ENCODE measurements at regions not wholly inside any gene's neighbourhood (a gene's known extent, or its start where the extent isn't known, plus 50 kb on each side); places are given as distances from the start of the nearest gene placed in this dataset.

DNA sequence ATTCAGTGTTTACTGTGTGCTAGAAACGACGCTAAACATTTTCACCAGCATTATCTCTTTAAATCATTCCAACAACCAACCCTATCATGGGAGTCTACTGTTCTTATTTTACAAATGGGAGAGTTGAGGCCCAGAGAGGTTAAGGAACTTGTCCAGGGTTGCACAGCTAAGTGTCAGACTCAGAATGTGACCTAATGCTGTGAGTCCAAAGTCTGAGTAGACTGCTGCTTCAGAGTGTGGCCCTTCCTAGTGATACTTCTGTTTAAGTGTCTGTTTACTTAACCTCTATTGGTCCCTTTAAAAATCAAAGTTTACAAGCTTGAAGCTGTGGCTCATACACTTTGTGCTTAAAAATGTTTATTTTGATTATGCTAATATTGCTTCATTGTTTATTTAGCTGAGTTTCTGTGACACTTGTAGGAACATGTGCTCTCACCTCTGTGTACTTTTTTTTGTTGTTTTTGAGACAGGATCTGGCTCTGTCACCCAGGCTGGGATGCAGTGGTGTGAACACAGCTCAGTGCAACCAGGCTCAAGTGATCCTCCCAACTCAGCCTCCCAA lies 84.4 kb upstream of the SYPL1 start:
- no peak for DNase-seq

DNA sequence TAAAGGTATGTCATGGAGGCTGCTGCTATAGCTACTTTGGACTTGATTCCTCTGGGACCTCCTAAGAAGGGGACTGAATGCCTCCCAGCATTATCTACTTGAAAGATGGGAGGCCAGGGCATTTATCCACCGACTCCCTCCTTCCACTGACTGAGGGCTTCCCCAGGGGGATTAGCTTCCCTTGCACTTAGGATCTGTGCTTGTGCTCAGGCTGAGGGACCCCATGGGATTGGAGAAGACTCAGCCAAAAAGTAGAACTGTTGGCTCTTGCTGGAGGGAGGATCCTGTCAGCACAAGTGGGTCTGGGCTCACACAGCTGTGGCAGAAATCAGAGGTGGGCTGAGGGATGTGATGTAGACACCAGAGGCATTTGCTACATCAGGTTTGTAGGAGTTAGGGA lies 81.5 kb upstream of the SYPL1 start:
- no peak for DNase-seq

GRCh38 chr7:106190589-106191330 lies 78.6 kb upstream of the SYPL1 start:
- peak in 1 of 2 experiments; percentile 11 for DNase-seq

DNA sequence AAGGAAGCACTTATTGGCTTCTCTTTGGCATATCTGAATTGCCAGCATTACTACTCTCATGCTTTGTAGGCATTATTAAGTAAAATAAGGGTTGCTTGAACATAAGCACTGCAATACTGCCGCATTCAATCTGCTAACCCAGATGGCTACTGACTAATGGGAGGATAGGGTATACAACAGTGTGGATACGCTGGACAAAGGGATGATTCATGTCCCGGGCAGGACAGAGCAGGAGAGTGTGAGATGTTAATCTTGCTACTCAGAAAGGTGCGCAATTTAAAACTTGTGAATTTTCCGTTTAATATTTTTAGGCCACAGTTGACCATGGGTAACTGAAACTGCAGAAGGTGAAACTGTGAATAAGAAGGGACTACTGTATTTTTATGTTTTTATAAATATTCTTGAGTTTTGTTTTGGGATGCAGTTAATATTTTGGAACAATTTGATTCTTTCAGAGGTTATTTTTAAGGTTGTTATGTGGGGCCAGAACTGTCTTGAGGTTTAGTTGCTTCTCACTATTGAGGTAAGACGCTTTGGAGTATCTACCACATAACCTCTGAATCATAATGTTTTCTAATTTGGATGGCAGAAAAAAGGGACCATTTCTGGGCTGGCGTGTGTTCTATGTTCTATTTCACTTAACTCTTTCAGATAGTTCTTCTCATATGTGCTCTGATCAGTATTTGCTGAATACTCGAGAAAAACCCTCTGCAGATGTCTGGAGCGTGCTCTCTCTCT lies 75.7 kb upstream of the SYPL1 start:
- DNase-seq, result no peak

GRCh38 chr7:106185719-106186118 lies 73.6 kb upstream of the SYPL1 start:
- DNase-seq, result no peak

- no peak for DNase-seq
Measured at GRCh38 chr7:106183952-106184351, 71.8 kb upstream of the SYPL1 start.

DNA sequence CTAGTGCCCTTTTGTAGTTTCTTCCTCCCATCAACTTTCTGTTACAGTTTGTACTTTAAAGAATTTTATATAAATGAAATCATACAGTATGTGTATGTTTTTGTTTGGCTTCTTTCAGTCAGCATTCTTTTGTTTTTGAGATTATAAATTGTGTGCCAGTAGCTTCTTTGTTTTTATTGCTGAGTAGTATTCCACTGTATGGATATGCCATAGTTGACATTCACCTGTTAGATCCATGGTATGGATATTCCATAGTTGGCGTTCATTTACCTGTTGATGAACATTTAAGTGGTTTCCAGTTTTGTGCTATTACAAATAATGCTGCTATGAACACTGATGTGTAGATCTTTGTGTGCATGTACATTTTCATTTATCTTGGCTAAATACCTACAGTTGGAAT lies 70.8 kb upstream of the SYPL1 start:
- DNase-seq, result no peak

- DNase-seq, result no peak
Measured at GRCh38 chr7:106181658-106182265, 69.7 kb upstream of the SYPL1 start.

- DNase-seq, result no peak
Measured at GRCh38 chr7:106180721-106181120, 68.6 kb upstream of the SYPL1 start.

- DNase-seq, result no peak
Measured at GRCh38 chr7:106179256-106179655, 67.1 kb upstream of the SYPL1 start.

DNA sequence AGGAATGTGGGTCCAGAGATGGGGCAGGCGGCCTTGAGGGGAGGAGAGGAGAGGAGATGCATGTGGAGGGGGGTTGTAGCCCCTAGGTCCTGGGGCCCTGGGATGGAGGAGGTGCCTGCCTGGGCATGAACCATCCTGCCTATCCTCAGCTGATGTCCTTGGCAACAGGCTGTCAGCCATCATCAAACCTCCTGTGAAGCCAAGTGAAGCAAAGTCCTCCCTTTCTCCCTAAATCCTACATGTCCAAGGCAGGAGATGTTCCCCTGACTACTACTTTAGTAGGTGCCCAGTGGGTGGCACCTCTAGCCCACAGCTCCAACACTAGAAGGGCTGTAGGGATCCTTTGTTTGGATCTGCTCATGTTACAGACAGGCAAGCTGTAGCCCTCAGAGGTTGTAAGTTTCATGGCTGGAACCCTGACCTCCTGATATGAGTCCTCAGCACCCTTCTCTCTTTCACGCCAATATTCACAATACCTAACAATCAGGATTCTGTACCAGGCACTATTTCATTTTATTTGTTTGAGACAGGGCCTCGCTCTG lies 66.6 kb upstream of the SYPL1 start:
- DNase-seq, result peak; percentile 27 to 76

GRCh38 chr7:106177738-106178592 lies 65.9 kb upstream of the SYPL1 start:
- no peak for DNase-seq

GRCh38 chr7:106177300-106177690 lies 65.2 kb upstream of the SYPL1 start:
- DNase-seq, result no peak

DNA sequence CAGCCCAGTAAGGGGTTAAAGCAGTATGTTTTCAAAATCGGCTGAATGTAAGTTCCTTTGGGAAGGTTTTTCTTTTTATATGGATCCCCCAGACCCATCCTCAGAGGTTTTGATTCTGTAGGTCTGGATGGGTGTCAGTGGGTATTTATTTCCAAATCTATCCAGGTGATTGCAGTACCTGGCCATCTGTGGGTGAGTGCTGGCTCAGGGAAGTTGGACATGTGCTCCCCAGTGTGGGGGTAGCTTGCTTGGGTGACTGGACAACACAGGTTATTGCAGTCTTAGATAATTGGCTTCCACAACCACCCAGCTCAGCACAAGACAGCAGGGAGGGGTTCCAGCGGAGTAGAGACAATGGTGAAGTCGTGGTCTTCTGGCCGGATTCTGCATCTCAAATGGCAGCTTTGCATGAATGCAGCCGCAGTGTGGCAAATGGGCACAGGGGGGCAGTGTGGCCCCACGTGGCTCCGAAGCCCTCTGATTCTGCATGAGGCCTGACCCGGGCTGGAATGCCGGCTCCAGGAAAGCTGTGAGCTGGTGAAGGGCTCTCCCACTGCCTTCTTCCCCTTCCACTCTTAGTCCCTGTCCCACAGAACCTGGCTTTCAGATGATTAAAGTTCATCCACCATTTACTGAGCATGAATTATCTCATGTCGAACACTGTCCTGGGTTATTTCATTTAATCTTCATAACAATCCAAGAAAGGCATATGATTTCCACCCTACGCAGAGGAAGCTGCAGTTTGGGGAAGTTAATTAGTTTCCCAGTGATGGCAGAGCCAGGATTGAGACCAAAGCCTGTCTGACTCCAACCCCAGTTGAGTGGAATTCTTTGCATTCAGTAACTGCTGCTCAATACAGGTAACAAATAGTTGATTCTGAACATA lies 64.5 kb upstream of the SYPL1 start:
- DNase-seq, result peak; percentile 44 to 92

DNA sequence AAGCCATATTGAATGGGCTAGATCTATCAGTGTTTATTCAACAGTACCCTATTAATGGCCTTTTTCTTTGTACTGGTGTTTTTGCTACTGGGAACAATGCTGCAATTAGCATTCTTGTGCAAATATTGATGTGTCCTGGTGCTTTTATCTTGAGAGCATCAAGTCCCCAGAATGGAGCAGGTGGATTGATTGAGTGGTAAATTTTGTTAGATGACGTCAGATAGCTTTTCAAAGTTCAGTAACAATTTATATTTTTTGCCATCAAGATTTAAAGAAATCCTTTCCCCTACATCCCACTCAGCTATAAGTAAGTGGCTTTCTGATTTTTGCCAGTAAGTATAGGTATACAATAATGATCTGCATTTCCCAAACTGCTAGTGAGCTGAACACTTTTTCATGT lies 63.4 kb upstream of the SYPL1 start:
- DNase-seq, result no peak

- no peak for DNase-seq
Measured at GRCh38 chr7:106170651-106171050, 58.5 kb upstream of the SYPL1 start.

- no peak for DNase-seq
Measured at GRCh38 chr7:106169821-106170610, 57.9 kb upstream of the SYPL1 start.

GRCh38 chr7:106167439-106168136 lies 55.5 kb upstream of the SYPL1 start:
- DNase-seq, result peak in 1 of 2 experiments; percentile 18

- peak; percentile 70 to 85 for DNase-seq
Measured at GRCh38 chr7:106166651-106167342, 54.7 kb upstream of the SYPL1 start.

Data from NCI-H526 (cell line).